ENCODE measurements at regions not wholly inside any gene's neighbourhood (a gene's known extent, or its start where the extent isn't known, plus 50 kb on each side); places are given as distances from the start of the nearest gene placed in this dataset.

DNA sequence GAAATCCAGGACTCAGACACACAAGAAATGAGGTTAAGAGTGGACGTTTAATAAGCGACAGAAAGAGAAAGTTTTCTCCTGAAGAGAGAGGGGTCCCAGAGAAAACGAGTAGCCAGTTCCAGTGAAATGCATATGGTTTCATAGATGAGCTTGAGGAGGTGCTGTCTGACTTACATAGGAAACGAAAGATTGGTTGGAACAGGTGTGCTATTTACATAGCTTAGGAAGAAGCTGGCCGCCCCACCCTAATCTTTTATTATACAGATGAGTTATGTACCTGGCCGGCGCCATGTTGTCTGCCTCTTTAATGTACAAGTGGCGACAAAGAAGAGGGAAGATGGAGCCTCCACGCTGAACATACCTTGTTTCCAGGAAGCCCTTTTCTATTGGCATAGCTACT lies 223.0 kb downstream of the SLC6A15 start:
- Histone ChIP-seq H3K4me1 (ENCODE audit: low read length) (no peaks in the 10 kb centered on the region), H2AFZ (ENCODE audit: low read depth, low read length) (no peak overlapping the region), H3K4me2 (ENCODE audit: low read length) (no peak overlapping the region), H3K4me3 (ENCODE audit: low read length) (no peak overlapping the region), H3K9me3 (ENCODE audit: insufficient read depth, low read length) (no peaks in the 10 kb centered on the region), H3K36me3 (replicated peaks; ENCODE audit: low read depth, low read length) (no peaks in the 10 kb centered on the region), H3K79me2 (ENCODE audit: low read length) (no peaks in the 10 kb centered on the region), H3K27ac (ENCODE audit: low read length) (no peak overlapping the region), H3K9ac (ENCODE audit: low read length) (no peak overlapping the region), H4K20me1 (ENCODE audit: insufficient read depth, low read length) (no peaks in the 10 kb centered on the region), H3K27me3 (ENCODE audit: low read depth, low read length) (no peaks in the 10 kb centered on the region)
- TF ChIP-seq, protein P1, sequence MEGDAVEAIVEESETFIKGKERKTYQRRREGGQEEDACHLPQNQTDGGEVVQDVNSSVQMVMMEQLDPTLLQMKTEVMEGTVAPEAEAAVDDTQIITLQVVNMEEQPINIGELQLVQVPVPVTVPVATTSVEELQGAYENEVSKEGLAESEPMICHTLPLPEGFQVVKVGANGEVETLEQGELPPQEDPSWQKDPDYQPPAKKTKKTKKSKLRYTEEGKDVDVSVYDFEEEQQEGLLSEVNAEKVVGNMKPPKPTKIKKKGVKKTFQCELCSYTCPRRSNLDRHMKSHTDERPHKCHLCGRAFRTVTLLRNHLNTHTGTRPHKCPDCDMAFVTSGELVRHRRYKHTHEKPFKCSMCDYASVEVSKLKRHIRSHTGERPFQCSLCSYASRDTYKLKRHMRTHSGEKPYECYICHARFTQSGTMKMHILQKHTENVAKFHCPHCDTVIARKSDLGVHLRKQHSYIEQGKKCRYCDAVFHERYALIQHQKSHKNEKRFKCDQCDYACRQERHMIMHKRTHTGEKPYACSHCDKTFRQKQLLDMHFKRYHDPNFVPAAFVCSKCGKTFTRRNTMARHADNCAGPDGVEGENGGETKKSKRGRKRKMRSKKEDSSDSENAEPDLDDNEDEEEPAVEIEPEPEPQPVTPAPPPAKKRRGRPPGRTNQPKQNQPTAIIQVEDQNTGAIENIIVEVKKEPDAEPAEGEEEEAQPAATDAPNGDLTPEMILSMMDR (IDR thresholded peaks at IDR 0.05; ENCODE audit: low read depth, low read length) = no peak
- TF ChIP-seq EZH2phosphoT487 (IDR thresholded peaks at IDR 0.05; ENCODE audit: low read depth) = no peak

DNA sequence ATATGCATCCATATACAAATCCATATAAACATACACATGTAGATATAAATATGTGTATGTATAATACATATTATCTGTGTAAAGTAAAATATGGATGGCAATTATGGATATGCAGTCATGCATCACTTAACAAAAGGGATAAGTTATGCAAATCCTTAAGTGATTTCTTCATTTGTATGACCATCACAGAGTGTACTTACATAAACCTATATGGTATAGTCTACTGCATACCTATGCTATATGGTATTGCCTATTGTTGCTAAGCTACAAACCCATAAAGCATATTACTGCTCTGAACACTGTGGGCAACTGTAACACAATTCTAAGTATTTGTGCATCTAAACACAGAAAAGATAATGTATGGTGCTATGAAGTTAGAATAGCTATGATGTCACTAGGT lies 227.2 kb downstream of the SLC6A15 start:
- H2AFZ ChIP-seq (ENCODE audit: low read depth, low read length) = no peak overlapping the region
- no peaks in the 10 kb centered on the region for H4K20me1 ChIP-seq (ENCODE audit: insufficient read depth, low read length)
- no peaks in the 10 kb centered on the region for H3K4me1 ChIP-seq (ENCODE audit: low read length)
- no peaks in the 10 kb centered on the region for H3K79me2 ChIP-seq (ENCODE audit: low read length)
- TF ChIP-seq EZH2phosphoT487 (IDR thresholded peaks at IDR 0.05; ENCODE audit: low read depth) = no peak
- TF ChIP-seq, protein P1 (IDR thresholded peaks at IDR 0.05; ENCODE audit: low read depth, low read length) = no peak
- H3K9me3 ChIP-seq (ENCODE audit: insufficient read depth, low read length) = no peaks in the 10 kb centered on the region
- no peak overlapping the region for H3K4me3 ChIP-seq (ENCODE audit: low read length)
- H3K27me3 ChIP-seq (ENCODE audit: low read depth, low read length) = no peaks in the 10 kb centered on the region
- no peak overlapping the region for H3K27ac ChIP-seq (ENCODE audit: low read length)
- no peak overlapping the region for H3K9ac ChIP-seq (ENCODE audit: low read length)
- no peaks in the 10 kb centered on the region for H3K36me3 ChIP-seq (replicated peaks; ENCODE audit: low read depth, low read length)
- no peak overlapping the region for H3K4me2 ChIP-seq (ENCODE audit: low read length)

DNA sequence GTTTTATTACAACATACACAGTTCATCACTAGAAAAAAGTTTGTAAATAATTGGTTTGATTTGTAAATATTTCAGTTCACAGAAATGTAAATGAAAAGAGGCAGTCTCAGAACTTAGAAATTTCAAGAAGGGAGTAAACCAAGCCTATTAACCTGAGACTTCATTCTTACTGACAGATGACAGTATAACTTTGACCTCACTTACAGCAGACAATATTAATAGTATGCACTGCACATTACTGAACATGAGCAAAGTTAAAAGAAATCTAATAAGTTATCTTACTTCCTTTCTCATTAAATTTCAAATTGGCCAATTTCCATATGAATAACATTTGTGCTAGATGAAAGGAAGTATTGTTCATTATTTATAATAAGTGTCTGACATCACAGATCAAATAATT lies 235.8 kb downstream of the SLC6A15 start:
- Histone ChIP-seq H3K27ac (ENCODE audit: low read length) (no peak overlapping the region), H4K20me1 (ENCODE audit: insufficient read depth, low read length) (no peaks in the 10 kb centered on the region), H3K4me3 (ENCODE audit: low read length) (no peak overlapping the region), H3K36me3 (replicated peaks; ENCODE audit: low read depth, low read length) (no peaks in the 10 kb centered on the region), H2AFZ (ENCODE audit: low read depth, low read length) (no peak overlapping the region), H3K4me1 (ENCODE audit: low read length) (no peaks in the 10 kb centered on the region), H3K79me2 (ENCODE audit: low read length) (no peaks in the 10 kb centered on the region), H3K4me2 (ENCODE audit: low read length) (no peak overlapping the region), H3K9ac (ENCODE audit: low read length) (no peak overlapping the region), H3K27me3 (ENCODE audit: low read depth, low read length) (no peaks in the 10 kb centered on the region), H3K9me3 (ENCODE audit: insufficient read depth, low read length) (no peaks in the 10 kb centered on the region)
- TF ChIP-seq, protein P1 (IDR thresholded peaks at IDR 0.05; ENCODE audit: low read depth, low read length) = no peak
- no peak for TF ChIP-seq EZH2phosphoT487 (IDR thresholded peaks at IDR 0.05; ENCODE audit: low read depth)

DNA sequence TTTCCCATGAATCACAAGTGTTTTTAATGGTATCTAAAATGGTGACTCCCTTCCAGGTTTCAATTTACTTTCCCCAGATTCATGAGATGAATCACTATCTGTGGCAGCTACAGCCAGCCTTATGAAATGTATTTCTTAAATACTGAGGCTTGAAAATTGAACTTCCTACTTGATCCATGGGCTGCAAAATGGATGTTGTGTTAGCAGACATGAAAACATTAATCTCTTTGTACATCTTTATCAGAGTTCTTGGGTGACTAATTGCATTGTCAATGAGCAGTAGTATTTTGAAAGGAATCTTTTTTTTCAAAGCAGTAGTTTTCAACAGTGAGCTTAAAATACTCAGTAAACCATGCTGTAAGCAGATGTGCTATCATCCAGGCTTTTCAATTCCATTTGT lies 250.8 kb downstream of the SLC6A15 start:
- no peaks in the 10 kb centered on the region for H3K9me3 ChIP-seq (ENCODE audit: insufficient read depth, low read length)
- H3K4me2 ChIP-seq (ENCODE audit: low read length) = no peak overlapping the region
- no peak for TF ChIP-seq EZH2phosphoT487 (IDR thresholded peaks at IDR 0.05; ENCODE audit: low read depth)
- TF ChIP-seq, protein P1 (IDR thresholded peaks at IDR 0.05; ENCODE audit: low read depth, low read length) = no peak
- H3K27ac ChIP-seq (ENCODE audit: low read length) = no peak overlapping the region
- no peak overlapping the region for H3K4me3 ChIP-seq (ENCODE audit: low read length)
- H3K27me3 ChIP-seq (ENCODE audit: low read depth, low read length) = no peaks in the 10 kb centered on the region
- H3K79me2 ChIP-seq (ENCODE audit: low read length) = no peaks in the 10 kb centered on the region
- H3K9ac ChIP-seq (ENCODE audit: low read length) = no peak overlapping the region
- no peaks in the 10 kb centered on the region for H3K36me3 ChIP-seq (replicated peaks; ENCODE audit: low read depth, low read length)
- H4K20me1 ChIP-seq (ENCODE audit: insufficient read depth, low read length) = no peaks in the 10 kb centered on the region
- H3K4me1 ChIP-seq (ENCODE audit: low read length) = peaks cover 12% of the 10 kb centered on the region; the same call in 1 of the 2 replicates
- no peak overlapping the region for H2AFZ ChIP-seq (ENCODE audit: low read depth, low read length)
